ENCODE measurements at regions not wholly inside any gene's neighbourhood (a gene's known extent, or its start where the extent isn't known, plus 50 kb on each side); places are given as distances from the start of the nearest gene placed in this dataset.

- H3K36me3 ChIP-seq (replicated peaks in 1 of 2; ENCODE audit: insufficient read depth in 1 of 2, low read depth in 2 of 2): no peaks in the 10 kb centered on the region
- TF ChIP-seq CTCF (IDR thresholded peaks at IDR 0.05): no peak
- no peak for TF ChIP-seq POLR2A (IDR thresholded peaks at IDR 0.05)
- no peaks in the 10 kb centered on the region for H3K4me1 ChIP-seq
- DNase-seq (no peak), ATAC-seq (no peak)
- intact Hi-C loops (cut with DNase I): no loop called here
- H3K27me3 ChIP-seq: no peaks in the 10 kb centered on the region
- no peak overlapping the region for H3K27ac ChIP-seq
- WGBS, 2 donors: 54% methylated on average over 4 of the region's 4 CpGs
- H3K4me3 ChIP-seq: no peak overlapping the region
- no peaks in the 10 kb centered on the region for H3K9me3 ChIP-seq
Measured at GRCh38 chr1:177632923-177633615, 336.8 kb downstream of the SEC16B start.

- Histone ChIP-seq H3K27me3 (no peaks in the 10 kb centered on the region), H3K27ac (no peak overlapping the region), H3K9me3 (no peaks in the 10 kb centered on the region), H3K4me1 (no peaks in the 10 kb centered on the region), H3K4me3 (no peak overlapping the region), H3K36me3 (replicated peaks in 1 of 2; ENCODE audit: insufficient read depth in 1 of 2, low read depth in 2 of 2) (no peaks in the 10 kb centered on the region)
- DNase-seq: no peak
- 69 to 70% methylated on average over 2 of the region's 2 CpGs for WGBS, 2 donors
- intact Hi-C loops (cut with DNase I): no loop called here
- TF ChIP-seq CTCF (IDR thresholded peaks at IDR 0.05): no peak
- TF ChIP-seq POLR2A (IDR thresholded peaks at IDR 0.05): no peak
- no peak for ATAC-seq
Measured at GRCh38 chr1:177631770-177632169, 338.1 kb downstream of the SEC16B start.

- H3K4me3 ChIP-seq: no peak overlapping the region
- no peaks in the 10 kb centered on the region for H3K4me1 ChIP-seq
- intact Hi-C loops (cut with DNase I): no loop called here
- H3K9me3 ChIP-seq: no peaks in the 10 kb centered on the region
- ATAC-seq (no peak), DNase-seq (no peak)
- TF ChIP-seq POLR2A (IDR thresholded peaks at IDR 0.05) (no peak), CTCF (IDR thresholded peaks at IDR 0.05) (no peak)
- H3K36me3 ChIP-seq (replicated peaks in 1 of 2; ENCODE audit: insufficient read depth in 1 of 2, low read depth in 2 of 2): no peaks in the 10 kb centered on the region
- no peak overlapping the region for H3K27ac ChIP-seq
- WGBS, 2 donors: 61 to 62% methylated on average over 1 of the region's 1 CpG
- H3K27me3 ChIP-seq: no peaks in the 10 kb centered on the region
Measured at GRCh38 chr1:177629526-177629925, 340.3 kb downstream of the SEC16B start.

- H3K9me3 ChIP-seq: no peaks in the 10 kb centered on the region
- no peak for ATAC-seq
- intact Hi-C loops (cut with DNase I): no loop called here
Measured at GRCh38 chr1:177627148-177627910, 342.5 kb downstream of the SEC16B start.

More at GRCh38 chr1:177627148-177627910, 342.5 kb downstream of the SEC16B start:
- H3K4me3 ChIP-seq: no peak overlapping the region
- H3K36me3 ChIP-seq (replicated peaks in 1 of 2; ENCODE audit: insufficient read depth in 1 of 2, low read depth in 2 of 2): no peaks in the 10 kb centered on the region
- H3K27me3 ChIP-seq: no peaks in the 10 kb centered on the region
- DNase-seq: no peak
- H3K4me1 ChIP-seq: no peaks in the 10 kb centered on the region
- WGBS, 2 donors: 75 to 87% methylated on average over 4 of the region's 4 CpGs
- H3K27ac ChIP-seq: no peak overlapping the region
- TF ChIP-seq POLR2A (IDR thresholded peaks at IDR 0.05): no peak
- TF ChIP-seq CTCF (IDR thresholded peaks at IDR 0.05): no peak
